ENCODE measurements at regions not wholly inside any gene's neighbourhood (a gene's known extent, or its start where the extent isn't known, plus 50 kb on each side); places are given as distances from the start of the nearest gene placed in this dataset.

DNA sequence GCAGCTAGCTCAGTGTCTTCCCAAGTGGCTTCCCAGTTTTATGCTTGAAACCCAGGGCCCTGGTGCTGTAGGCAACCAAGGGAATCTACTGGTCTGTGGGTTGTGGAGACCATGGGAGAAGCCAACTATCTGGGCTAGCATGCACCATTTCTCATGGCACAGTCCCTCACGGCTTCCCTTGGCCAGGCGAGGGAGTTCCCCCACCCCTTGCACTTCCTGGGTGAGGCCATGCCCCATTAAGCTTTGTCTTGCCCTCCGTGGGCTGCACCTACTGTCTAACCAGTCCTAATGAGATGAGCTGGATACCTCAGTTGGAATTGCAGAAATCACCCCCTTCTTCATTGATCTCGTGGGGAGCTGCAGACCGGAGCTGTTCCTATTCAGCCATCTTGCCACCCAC, 1152.0 kb downstream of the KHDRBS2 start:
- H3K36me3 ChIP-seq (ENCODE audit: insufficient read depth), result no peaks in the 10 kb centered on the region
- no peaks in the 10 kb centered on the region for H4K20me1 ChIP-seq (replicated peaks; ENCODE audit: insufficient read depth)
- no peak for TF ChIP-seq ZNF114 (CRISPR knock-in tag; IDR thresholded peaks at IDR 0.05)
- TF ChIP-seq, protein P1, sequence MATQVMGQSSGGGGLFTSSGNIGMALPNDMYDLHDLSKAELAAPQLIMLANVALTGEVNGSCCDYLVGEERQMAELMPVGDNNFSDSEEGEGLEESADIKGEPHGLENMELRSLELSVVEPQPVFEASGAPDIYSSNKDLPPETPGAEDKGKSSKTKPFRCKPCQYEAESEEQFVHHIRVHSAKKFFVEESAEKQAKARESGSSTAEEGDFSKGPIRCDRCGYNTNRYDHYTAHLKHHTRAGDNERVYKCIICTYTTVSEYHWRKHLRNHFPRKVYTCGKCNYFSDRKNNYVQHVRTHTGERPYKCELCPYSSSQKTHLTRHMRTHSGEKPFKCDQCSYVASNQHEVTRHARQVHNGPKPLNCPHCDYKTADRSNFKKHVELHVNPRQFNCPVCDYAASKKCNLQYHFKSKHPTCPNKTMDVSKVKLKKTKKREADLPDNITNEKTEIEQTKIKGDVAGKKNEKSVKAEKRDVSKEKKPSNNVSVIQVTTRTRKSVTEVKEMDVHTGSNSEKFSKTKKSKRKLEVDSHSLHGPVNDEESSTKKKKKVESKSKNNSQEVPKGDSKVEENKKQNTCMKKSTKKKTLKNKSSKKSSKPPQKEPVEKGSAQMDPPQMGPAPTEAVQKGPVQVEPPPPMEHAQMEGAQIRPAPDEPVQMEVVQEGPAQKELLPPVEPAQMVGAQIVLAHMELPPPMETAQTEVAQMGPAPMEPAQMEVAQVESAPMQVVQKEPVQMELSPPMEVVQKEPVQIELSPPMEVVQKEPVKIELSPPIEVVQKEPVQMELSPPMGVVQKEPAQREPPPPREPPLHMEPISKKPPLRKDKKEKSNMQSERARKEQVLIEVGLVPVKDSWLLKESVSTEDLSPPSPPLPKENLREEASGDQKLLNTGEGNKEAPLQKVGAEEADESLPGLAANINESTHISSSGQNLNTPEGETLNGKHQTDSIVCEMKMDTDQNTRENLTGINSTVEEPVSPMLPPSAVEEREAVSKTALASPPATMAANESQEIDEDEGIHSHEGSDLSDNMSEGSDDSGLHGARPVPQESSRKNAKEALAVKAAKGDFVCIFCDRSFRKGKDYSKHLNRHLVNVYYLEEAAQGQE (IDR thresholded peaks at IDR 0.05; ENCODE audit: unreplicated experiment), result no peak
- no peak for TF ChIP-seq POLR2AphosphoS5 (IDR thresholded peaks at IDR 0.05; ENCODE audit: low read depth)
- TF ChIP-seq ZNF331 (CRISPR knock-in tag; IDR thresholded peaks at IDR 0.05; ENCODE audit: low read depth), result no peak
- no peak for TF ChIP-seq NANOG (IDR thresholded peaks at IDR 0.05; ENCODE audit: borderline replicate concordance)
- TF ChIP-seq, protein P2, sequence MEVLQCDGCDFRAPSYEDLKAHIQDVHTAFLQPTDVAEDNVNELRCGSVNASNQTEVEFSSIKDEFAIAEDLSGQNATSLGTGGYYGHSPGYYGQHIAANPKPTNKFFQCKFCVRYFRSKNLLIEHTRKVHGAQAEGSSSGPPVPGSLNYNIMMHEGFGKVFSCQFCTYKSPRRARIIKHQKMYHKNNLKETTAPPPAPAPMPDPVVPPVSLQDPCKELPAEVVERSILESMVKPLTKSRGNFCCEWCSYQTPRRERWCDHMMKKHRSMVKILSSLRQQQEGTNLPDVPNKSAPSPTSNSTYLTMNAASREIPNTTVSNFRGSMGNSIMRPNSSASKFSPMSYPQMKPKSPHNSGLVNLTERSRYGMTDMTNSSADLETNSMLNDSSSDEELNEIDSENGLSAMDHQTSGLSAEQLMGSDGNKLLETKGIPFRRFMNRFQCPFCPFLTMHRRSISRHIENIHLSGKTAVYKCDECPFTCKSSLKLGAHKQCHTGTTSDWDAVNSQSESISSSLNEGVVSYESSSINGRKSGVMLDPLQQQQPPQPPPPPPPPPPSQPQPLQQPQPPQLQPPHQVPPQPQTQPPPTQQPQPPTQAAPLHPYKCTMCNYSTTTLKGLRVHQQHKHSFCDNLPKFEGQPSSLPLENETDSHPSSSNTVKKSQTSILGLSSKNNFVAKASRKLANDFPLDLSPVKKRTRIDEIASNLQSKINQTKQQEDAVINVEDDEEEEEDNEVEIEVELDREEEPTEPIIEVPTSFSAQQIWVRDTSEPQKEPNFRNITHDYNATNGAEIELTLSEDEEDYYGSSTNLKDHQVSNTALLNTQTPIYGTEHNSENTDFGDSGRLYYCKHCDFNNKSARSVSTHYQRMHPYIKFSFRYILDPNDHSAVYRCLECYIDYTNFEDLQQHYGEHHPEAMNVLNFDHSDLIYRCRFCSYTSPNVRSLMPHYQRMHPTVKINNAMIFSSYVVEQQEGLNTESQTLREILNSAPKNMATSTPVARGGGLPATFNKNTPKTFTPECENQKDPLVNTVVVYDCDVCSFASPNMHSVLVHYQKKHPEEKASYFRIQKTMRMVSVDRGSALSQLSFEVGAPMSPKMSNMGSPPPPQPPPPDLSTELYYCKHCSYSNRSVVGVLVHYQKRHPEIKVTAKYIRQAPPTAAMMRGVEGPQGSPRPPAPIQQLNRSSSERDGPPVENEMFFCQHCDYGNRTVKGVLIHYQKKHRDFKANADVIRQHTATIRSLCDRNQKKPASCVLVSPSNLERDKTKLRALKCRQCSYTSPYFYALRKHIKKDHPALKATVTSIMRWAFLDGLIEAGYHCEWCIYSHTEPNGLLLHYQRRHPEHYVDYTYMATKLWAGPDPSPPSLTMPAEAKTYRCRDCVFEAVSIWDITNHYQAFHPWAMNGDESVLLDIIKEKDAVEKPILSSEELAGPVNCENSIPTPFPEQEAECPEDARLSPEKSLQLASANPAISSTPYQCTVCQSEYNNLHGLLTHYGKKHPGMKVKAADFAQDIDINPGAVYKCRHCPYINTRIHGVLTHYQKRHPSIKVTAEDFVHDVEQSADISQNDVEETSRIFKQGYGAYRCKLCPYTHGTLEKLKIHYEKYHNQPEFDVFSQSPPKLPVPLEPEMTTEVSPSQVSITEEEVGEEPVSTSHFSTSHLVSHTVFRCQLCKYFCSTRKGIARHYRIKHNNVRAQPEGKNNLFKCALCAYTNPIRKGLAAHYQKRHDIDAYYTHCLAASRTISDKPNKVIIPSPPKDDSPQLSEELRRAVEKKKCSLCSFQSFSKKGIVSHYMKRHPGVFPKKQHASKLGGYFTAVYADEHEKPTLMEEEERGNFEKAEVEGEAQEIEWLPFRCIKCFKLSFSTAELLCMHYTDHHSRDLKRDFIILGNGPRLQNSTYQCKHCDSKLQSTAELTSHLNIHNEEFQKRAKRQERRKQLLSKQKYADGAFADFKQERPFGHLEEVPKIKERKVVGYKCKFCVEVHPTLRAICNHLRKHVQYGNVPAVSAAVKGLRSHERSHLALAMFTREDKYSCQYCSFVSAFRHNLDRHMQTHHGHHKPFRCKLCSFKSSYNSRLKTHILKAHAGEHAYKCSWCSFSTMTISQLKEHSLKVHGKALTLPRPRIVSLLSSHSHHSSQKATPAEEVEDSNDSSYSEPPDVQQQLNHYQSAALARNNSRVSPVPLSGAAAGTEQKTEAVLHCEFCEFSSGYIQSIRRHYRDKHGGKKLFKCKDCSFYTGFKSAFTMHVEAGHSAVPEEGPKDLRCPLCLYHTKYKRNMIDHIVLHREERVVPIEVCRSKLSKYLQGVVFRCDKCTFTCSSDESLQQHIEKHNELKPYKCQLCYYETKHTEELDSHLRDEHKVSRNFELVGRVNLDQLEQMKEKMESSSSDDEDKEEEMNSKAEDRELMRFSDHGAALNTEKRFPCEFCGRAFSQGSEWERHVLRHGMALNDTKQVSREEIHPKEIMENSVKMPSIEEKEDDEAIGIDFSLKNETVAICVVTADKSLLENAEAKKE (CRISPR knock-in tag; IDR thresholded peaks at IDR 0.05), result no peak
- TF ChIP-seq, protein P3, sequence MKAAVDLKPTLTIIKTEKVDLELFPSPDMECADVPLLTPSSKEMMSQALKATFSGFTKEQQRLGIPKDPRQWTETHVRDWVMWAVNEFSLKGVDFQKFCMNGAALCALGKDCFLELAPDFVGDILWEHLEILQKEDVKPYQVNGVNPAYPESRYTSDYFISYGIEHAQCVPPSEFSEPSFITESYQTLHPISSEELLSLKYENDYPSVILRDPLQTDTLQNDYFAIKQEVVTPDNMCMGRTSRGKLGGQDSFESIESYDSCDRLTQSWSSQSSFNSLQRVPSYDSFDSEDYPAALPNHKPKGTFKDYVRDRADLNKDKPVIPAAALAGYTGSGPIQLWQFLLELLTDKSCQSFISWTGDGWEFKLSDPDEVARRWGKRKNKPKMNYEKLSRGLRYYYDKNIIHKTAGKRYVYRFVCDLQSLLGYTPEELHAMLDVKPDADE (IDR thresholded peaks at IDR 0.05), result no peak
- TF ChIP-seq JUNB (IDR thresholded peaks at IDR 0.05; ENCODE audit: unreplicated experiment), result no peak
- TF ChIP-seq CREB1 (CRISPR knock-in tag; IDR thresholded peaks at IDR 0.05; ENCODE audit: low read depth), result no peak
- no peak for TF ChIP-seq EZH2 (IDR thresholded peaks at IDR 0.05; ENCODE audit: low read depth, unreplicated experiment)
- no peak for TF ChIP-seq EZH2phosphoT487 (IDR thresholded peaks at IDR 0.05; ENCODE audit: unreplicated experiment)
- TF ChIP-seq STAT1 (IDR thresholded peaks at IDR 0.05; ENCODE audit: unreplicated experiment), result no peak
- TF ChIP-seq, protein P4, sequence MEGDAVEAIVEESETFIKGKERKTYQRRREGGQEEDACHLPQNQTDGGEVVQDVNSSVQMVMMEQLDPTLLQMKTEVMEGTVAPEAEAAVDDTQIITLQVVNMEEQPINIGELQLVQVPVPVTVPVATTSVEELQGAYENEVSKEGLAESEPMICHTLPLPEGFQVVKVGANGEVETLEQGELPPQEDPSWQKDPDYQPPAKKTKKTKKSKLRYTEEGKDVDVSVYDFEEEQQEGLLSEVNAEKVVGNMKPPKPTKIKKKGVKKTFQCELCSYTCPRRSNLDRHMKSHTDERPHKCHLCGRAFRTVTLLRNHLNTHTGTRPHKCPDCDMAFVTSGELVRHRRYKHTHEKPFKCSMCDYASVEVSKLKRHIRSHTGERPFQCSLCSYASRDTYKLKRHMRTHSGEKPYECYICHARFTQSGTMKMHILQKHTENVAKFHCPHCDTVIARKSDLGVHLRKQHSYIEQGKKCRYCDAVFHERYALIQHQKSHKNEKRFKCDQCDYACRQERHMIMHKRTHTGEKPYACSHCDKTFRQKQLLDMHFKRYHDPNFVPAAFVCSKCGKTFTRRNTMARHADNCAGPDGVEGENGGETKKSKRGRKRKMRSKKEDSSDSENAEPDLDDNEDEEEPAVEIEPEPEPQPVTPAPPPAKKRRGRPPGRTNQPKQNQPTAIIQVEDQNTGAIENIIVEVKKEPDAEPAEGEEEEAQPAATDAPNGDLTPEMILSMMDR (conservative IDR thresholded peaks at IDR 0.05; ENCODE audit: low read depth in 2 of 2), result no peak
- H3K27ac Mint-ChIP-seq, result no peak overlapping the region
- peaks cover 25% of the 10 kb centered on the region; the same call in 2 of the 3 replicates for H3K36me3 Mint-ChIP-seq (ENCODE audit: low read depth)
- DNase-seq (ENCODE audit: low spot score), result no peak
- no peak overlapping the region for H3K4me2 ChIP-seq
- no peaks in the 10 kb centered on the region for H3K27me3 ChIP-seq (ENCODE audit: insufficient read depth)
- H3K4me3 Mint-ChIP-seq, result no peak overlapping the region
- H3K4me3 ChIP-seq, result no peak overlapping the region
- no peaks in the 10 kb centered on the region for H3K4me1 Mint-ChIP-seq
- no peaks in the 10 kb centered on the region for H3K79me2 ChIP-seq (replicated peaks; ENCODE audit: insufficient read depth)
- H3F3A ChIP-seq (replicated peaks; ENCODE audit: low read depth), result no peaks in the 10 kb centered on the region
- no peaks in the 10 kb centered on the region for H3K27me3 Mint-ChIP-seq (ENCODE audit: insufficient read depth, low read depth, poor library complexity)
- H3K4me1 ChIP-seq (ENCODE audit: insufficient read depth), result no peaks in the 10 kb centered on the region
- H3K9me3 Mint-ChIP-seq, result peaks cover 39% of the 10 kb centered on the region
- no peak for ATAC-seq
- H3K27ac ChIP-seq (ENCODE audit: low read depth), result no peak overlapping the region
- no peaks in the 10 kb centered on the region for H3K9me2 ChIP-seq (ENCODE audit: insufficient read depth)
- no peak overlapping the region for H2AFZ ChIP-seq

Data from GM23338 (cell line).